ENCODE measurements at regions not wholly inside any gene's neighbourhood (a gene's known extent, or its start where the extent isn't known, plus 50 kb on each side); places are given as distances from the start of the nearest gene placed in this dataset.
A peak's percentile ranks its signal among the peaks of the same experiment; 100 is the strongest.
"Not testable (repeated sequence)": the region's sequence is repeated elsewhere in the genome, so short reads cannot be mapped to it uniquely, and the experiment has no call there.

DNA sequence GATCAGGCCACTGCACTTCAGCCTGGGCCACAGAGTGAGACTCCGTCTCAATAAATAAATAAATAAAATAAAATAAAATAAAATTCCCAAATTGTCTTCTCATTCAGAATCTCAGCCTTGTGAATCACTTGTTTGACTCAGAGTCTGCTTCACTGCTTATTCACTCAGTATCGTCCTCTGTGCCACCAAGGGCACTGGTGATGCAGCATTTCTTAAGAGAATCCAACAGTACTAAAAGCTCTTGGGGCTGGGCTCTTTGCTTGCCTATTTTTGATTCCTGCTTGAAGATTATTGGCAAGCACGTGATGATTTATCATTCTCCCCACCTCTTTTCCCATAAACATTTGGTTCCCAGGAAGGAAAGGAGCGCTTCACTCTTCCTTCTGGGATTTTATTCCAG, 54.8 kb upstream of the HMGB1 start:
- Histone ChIP-seq H3K9me3 (no peaks in the 10 kb centered on the region), H3K36me3 (no peaks in the 10 kb centered on the region), H3K4me1 (no peaks in the 10 kb centered on the region), H3K27me3 (no peaks in the 10 kb centered on the region), H3K27ac (no peak overlapping the region), H3K4me3 (no peak overlapping the region)
- 76% methylated on average over 4 of the region's 4 CpGs for WGBS
- no peak for DNase-seq (ENCODE audit: low spot score in 2 of 2)
- no peak for TF ChIP-seq CTCF (IDR thresholded peaks at IDR 0.05)
- no peak for TF ChIP-seq EP300 (IDR thresholded peaks at IDR 0.05)
- no peak for TF ChIP-seq POLR2A (IDR thresholded peaks at IDR 0.05)
- no peak for TF ChIP-seq POLR2AphosphoS5 (IDR thresholded peaks at IDR 0.05)

DNA sequence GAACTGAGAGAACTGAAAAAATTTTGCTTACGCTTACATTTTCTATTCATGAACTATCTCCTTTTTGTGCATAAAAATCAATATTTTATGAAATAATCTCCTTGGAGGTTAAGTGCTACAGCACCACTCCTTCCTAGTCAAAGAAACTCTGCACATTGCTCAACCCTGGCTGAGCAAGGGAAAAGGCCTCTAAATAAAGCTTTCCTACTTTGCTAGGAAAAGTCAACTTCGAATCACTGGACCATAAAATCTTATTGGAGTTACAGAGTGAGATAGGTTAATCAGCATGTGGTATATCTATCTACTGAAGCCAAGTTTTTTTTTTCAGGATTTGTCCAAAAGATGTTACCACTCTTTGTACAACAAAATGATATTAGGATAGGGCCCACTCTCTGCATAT, 57.5 kb upstream of the HMGB1 start:
- H3K4me3 ChIP-seq, result no peak overlapping the region
- no peak for DNase-seq (ENCODE audit: low spot score in 2 of 2)
- no peak overlapping the region for H3K27ac ChIP-seq
- 73% methylated on average over 2 of the region's 2 CpGs for WGBS
- H3K36me3 ChIP-seq, result no peaks in the 10 kb centered on the region
- no peaks in the 10 kb centered on the region for H3K9me3 ChIP-seq
- no peaks in the 10 kb centered on the region for H3K4me1 ChIP-seq
- TF ChIP-seq CTCF (IDR thresholded peaks at IDR 0.05) (no peak), POLR2A (IDR thresholded peaks at IDR 0.05) (no peak), POLR2AphosphoS5 (IDR thresholded peaks at IDR 0.05) (no peak), EP300 (IDR thresholded peaks at IDR 0.05) (no peak)
- no peaks in the 10 kb centered on the region for H3K27me3 ChIP-seq

- not testable (repeated sequence) for H3K4me1 ChIP-seq, H3K27ac ChIP-seq, H3K9me3 ChIP-seq, H3K4me3 ChIP-seq, H3K27me3 ChIP-seq, H3K36me3 ChIP-seq
- 93% methylated on average over 1 of the region's 1 CpG for WGBS
- peak in 1 of 2 donors; percentile 2 for DNase-seq (ENCODE audit: low spot score in 2 of 2)
These were observed 58.1 kb upstream of the HMGB1 start for GRCh38 chr13:30523817-30524216.

DNA sequence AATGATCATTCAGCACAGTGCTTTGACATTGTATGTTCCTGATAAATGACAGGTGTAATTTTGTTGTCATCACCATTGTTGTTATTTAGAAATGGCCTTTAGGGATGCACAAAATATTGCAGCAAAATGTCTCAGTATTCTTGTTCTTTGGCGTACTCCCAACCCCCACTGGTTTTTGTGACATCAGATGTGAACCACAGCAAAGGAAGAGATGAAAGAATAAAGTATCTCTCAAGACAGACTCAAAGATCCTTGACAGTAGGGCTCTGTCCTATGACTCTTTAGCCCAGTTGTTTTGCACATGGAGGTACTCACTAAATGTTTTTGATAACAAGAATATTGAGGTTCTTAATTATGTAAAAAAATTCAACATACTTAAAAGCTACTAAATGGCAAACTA, 59.5 kb upstream of the HMGB1 start:
- WGBS, result 3% methylated on average over 1 of the region's 1 CpG
- not testable (repeated sequence) for H3K36me3 ChIP-seq

DNA sequence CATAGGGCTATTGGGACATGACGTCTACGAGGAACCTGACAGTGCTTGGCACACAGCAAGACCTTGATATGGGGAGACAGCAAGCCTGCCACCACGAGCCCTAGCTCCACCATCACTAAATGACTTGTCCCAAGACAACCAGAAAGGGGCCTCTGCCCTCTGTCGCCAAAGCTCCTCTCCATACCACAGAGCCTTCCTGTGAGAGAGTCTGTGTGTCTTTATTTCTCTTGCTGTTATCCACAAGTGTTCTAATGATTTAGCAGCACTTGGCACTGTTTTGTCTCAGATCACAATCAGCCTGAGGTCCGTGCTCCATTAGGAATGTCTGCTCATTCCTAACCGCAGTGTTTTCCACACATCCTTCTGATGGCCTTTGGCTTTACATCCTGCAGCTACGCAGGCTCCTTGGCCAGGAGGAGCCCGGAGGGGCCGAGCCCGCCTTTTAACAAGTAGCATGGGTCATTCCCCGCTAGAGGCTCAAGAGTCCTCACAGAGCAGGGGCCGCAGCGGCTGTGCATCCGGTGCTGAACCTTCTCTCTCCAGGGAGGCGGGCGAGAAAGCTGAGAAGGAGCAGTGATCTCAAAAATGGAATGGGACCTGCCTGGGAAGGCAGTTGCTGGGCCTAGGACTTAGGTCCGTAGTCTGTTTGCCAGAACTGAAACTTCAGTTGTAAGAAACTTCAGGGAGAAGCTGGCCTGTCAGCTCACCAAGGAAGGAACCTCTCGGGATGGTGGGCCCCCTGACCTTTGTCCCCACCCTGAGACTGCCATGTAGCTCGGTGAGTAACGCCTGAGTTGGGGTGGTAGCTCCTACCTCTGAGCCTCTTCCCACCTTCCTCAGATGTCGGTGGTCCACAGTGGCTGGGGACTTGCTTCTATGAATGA, 61.1 kb upstream of the HMGB1 start:
- Histone ChIP-seq H3K36me3 (no peaks in the 10 kb centered on the region), H3K27ac (no peak overlapping the region), H3K4me3 (no peak overlapping the region), H3K27me3 (no peaks in the 10 kb centered on the region), H3K4me1 (no peaks in the 10 kb centered on the region), H3K9me3 (no peaks in the 10 kb centered on the region)
- DNase-seq (ENCODE audit: low spot score in 2 of 2), result peak in 1 of 2 donors; percentile 74
- WGBS, result 81% methylated on average over 21 of the region's 21 CpGs
- TF ChIP-seq CTCF (IDR thresholded peaks at IDR 0.05) (no peak), POLR2A (IDR thresholded peaks at IDR 0.05) (no peak), EP300 (IDR thresholded peaks at IDR 0.05) (no peak), POLR2AphosphoS5 (IDR thresholded peaks at IDR 0.05) (no peak)

More for the DNA sequence above, 59.5 kb upstream of the HMGB1 start:
- not testable (repeated sequence) for H3K4me1 ChIP-seq; H3K27ac ChIP-seq; H3K9me3 ChIP-seq; H3K27me3 ChIP-seq; DNase-seq (ENCODE audit: low spot score in 2 of 2); H3K4me3 ChIP-seq

- H3K27ac ChIP-seq, result no peak overlapping the region
- H3K27me3 ChIP-seq, result no peaks in the 10 kb centered on the region
- WGBS, result 79% methylated on average over 8 of the region's 8 CpGs
- DNase-seq (ENCODE audit: low spot score in 2 of 2), result peak in 1 of 2 donors; percentile 4
- no peaks in the 10 kb centered on the region for H3K9me3 ChIP-seq
- no peak overlapping the region for H3K4me3 ChIP-seq
- H3K4me1 ChIP-seq, result no peaks in the 10 kb centered on the region
- TF ChIP-seq EP300 (IDR thresholded peaks at IDR 0.05) (no peak), CTCF (IDR thresholded peaks at IDR 0.05) (no peak), POLR2AphosphoS5 (IDR thresholded peaks at IDR 0.05) (no peak), POLR2A (IDR thresholded peaks at IDR 0.05) (no peak)
- H3K36me3 ChIP-seq, result no peaks in the 10 kb centered on the region
These were observed 63.5 kb upstream of the HMGB1 start for GRCh38 chr13:30529085-30529834.
